Mesendoderm (in vitro differentiated cells): ENCODE measurements at regions not wholly inside any gene's neighbourhood (a gene's known extent, or its start where the extent isn't known, plus 50 kb on each side); places are given as distances from the start of the nearest gene placed in this dataset.

Source experiments
- DNase-seq: peaks from one replicate; pipeline ENCODE4 v3.0.0; 2013
- H2AK5ac ChIP-seq: 2 replicates; pipeline ENCODE4 v1.6.1; 2013; ENCODE audit warnings: low read length, inconsistent platforms
- H2BK120ac ChIP-seq: 2 replicates; pipeline ENCODE4 v1.6.1; 2013; ENCODE audit warnings: low read depth, mild to moderate bottlenecking, low read length, moderate library complexity, mixed read lengths
- H2BK15ac ChIP-seq: replicated peaks from 2 replicates; pipeline ENCODE4 v1.6.1; 2013; ENCODE audit warnings: low read depth, mild to moderate bottlenecking, moderate library complexity
- H2BK5ac ChIP-seq: 2 replicates; pipeline ENCODE4 v1.6.1; 2013; ENCODE audit warnings: low read length, inconsistent platforms
- H3K18ac ChIP-seq: 2 replicates; pipeline ENCODE4 v1.6.1; 2013; ENCODE audit warnings: mild to moderate bottlenecking, low read length, mixed read lengths
- H3K23ac ChIP-seq: one replicate; pipeline ENCODE4 v1.6.1; 2013; ENCODE audit warnings: low read length
- H3K27ac ChIP-seq: 2 replicates; pipeline ENCODE4 v1.5.1; 2013; ENCODE audit warnings: low read depth, mild to moderate bottlenecking, inconsistent platforms, low read length, moderate library complexity
- H3K27me3 ChIP-seq: 2 replicates; pipeline ENCODE4 v1.6.1; 2013; ENCODE audit warnings: low read length, control low read depth, mild to moderate bottlenecking, inconsistent platforms; ENCODE audit not compliant: insufficient read depth, poor library complexity
- H3K36me3 ChIP-seq: 2 replicates; pipeline ENCODE4 v1.6.1; 2013; ENCODE audit warnings: low read length, inconsistent platforms; ENCODE audit not compliant: control insufficient read depth, insufficient read depth
- H3K4ac ChIP-seq: one replicate; pipeline ENCODE4 v1.6.1; 2013; ENCODE audit warnings: low read depth, mild to moderate bottlenecking, low read length, moderate library complexity
- H3K4me1 ChIP-seq: 2 replicates; pipeline ENCODE4 v1.6.1; 2013; ENCODE audit warnings: low read depth, low read length, inconsistent platforms; ENCODE audit not compliant: control insufficient read depth
- H3K4me2 ChIP-seq: 2 replicates; pipeline ENCODE4 v1.6.1; 2013; ENCODE audit warnings: low read length
- H3K4me3 ChIP-seq: 2 replicates; pipeline ENCODE4 v1.5.1; 2013; ENCODE audit warnings: mild to moderate bottlenecking, low read length
- H3K56ac ChIP-seq: one replicate; pipeline ENCODE4 v1.6.1; 2013; ENCODE audit warnings: low read length
- H3K79me1 ChIP-seq: 2 replicates; pipeline ENCODE4 v1.6.1; 2013; ENCODE audit warnings: low read length, inconsistent platforms
- H3K79me2 ChIP-seq: 2 replicates; pipeline ENCODE4 v1.6.1; 2013; ENCODE audit warnings: mild to moderate bottlenecking, low read length; ENCODE audit not compliant: control insufficient read depth, insufficient read depth
- H3K9ac ChIP-seq: 2 replicates; pipeline ENCODE4 v1.6.1; 2013; ENCODE audit warnings: low read length, inconsistent platforms
- H4K5ac ChIP-seq: one replicate; pipeline ENCODE4 v1.6.1; 2013; ENCODE audit warnings: low read length
- H4K8ac ChIP-seq: one replicate; pipeline ENCODE4 v1.6.1; 2013; ENCODE audit warnings: low read depth, mild to moderate bottlenecking, control low read depth, low read length, moderate library complexity
- WGBS: extraction: QIAGEN DNeasy Blood & Tissue Kit; methylation state at CpG from one replicate; pipeline ENCODE4 v1.1.7; 2013; ENCODE audit warnings: low lambda C conversion rate, missing lambda C conversion rate; ENCODE audit not compliant: insufficient coverage; ENCODE audit errors: extremely low coverage; 5-methylcytosine and 5-hydroxymethylcytosine counted together

DNA sequence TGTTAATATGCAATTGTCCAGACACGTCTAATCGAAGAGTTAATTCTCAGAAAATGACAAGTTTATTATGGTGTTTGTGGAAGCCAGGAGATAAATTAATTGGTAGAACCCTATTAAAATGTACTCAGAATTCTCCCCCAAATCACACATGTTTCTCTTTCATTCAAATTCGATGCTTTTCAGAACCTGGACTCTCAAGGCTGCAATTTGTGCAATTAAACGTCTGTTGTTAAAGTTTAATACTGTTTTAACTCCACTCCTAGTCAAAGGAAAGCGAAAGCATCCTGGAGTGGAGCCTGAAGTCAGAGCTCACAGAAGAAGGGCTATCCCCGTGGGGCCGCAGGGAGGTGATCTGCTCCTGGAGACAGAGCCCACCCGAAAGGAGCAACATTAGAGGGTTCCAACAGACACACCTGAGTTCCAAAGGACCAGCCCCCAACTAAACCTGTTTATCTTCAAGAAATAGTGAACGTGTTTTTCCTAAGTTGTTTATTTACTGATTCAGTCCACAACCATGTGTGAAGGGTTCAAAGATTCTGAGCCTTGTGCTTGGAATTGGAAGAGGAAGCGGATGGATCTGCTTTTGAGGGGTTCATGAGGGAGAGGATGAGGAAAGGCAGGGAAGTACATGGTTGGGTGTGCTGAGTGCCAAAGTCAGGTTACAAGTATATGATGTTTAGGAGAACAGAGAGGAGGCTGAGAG, 68.0 kb upstream of the AKT3 start:
- peaks cover 2% of the 10 kb centered on the region for H3K4me1 ChIP-seq
- no peak overlapping the region for H4K5ac ChIP-seq
- no peak overlapping the region for H2BK15ac ChIP-seq
- H3K9ac ChIP-seq: no peak overlapping the region
- no peak overlapping the region for H4K8ac ChIP-seq
- H3K4ac ChIP-seq: no peak overlapping the region
- peak overlapping the region; percentile 55 for H3K4me2 ChIP-seq
- no peaks in the 10 kb centered on the region for H3K79me2 ChIP-seq
- no peak overlapping the region for H3K18ac ChIP-seq
- H3K79me1 ChIP-seq: no peaks in the 10 kb centered on the region
- H3K27ac ChIP-seq: no peak overlapping the region
- H2BK120ac ChIP-seq: no peak overlapping the region
- peak; percentile 21 for DNase-seq
- peak overlapping the region; percentile 3 for H3K23ac ChIP-seq
- no peak overlapping the region for H2BK5ac ChIP-seq
- H3K27me3 ChIP-seq: peaks cover 6% of the 10 kb centered on the region
- no peak overlapping the region for H3K4me3 ChIP-seq
- H3K36me3 ChIP-seq: no peaks in the 10 kb centered on the region
- no CpG with 5 or more reads among the region's 10 CpGs for WGBS
- no peak overlapping the region for H2AK5ac ChIP-seq
- peak overlapping the region; percentile 61 for H3K56ac ChIP-seq

DNA sequence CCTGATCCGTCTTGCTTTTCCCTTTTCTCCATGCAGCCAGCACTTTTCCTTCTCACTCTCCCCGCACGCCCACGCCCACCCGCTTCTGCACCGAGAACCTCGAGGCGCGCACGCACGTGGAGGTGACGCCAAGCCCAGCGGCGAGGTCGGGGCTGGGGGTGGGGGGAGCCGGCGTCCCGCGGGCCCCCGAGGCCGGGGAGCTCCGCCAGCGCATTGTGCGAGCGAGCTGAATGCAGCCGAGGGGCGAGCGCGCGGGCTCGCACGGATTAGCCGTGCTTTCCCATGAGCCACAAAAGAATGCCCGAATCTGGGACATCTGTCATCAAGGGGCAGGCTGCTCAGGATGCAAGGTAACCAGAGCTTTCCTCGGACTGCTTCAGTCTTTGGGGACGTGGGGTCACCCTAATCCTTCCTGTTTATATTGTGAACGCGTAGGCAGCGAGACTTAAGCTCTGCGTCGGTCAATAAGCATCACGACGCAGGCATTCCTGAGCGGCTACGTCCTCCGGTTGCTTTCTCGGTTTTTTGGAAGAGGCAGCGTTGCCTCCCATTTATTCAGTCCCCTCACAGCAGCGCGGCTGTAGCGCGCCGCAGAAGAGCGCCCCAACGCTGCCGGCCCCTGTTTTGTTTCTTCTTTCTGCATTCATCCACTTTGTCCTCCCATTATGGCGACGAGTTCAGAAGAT, 67.3 kb upstream of the AKT3 start:
- peak overlapping the region; percentile 15 for H3K4me3 ChIP-seq
- no peaks in the 10 kb centered on the region for H3K79me2 ChIP-seq
- H3K36me3 ChIP-seq: no peaks in the 10 kb centered on the region
- peak overlapping the region; percentile 55 for H3K4me2 ChIP-seq
- H3K4me1 ChIP-seq: peaks cover 2% of the 10 kb centered on the region
- H3K18ac ChIP-seq: no peak overlapping the region
- H2BK120ac ChIP-seq: no peak overlapping the region
- DNase-seq: peak; percentile 93
- no peak overlapping the region for H3K27ac ChIP-seq
- peak overlapping the region; percentile 61 for H3K56ac ChIP-seq
- H2AK5ac ChIP-seq: no peak overlapping the region
- H4K8ac ChIP-seq: no peak overlapping the region
- H3K23ac ChIP-seq: peak overlapping the region; percentile 3
- H4K5ac ChIP-seq: no peak overlapping the region
- peaks cover 6% of the 10 kb centered on the region for H3K27me3 ChIP-seq
- no CpG with 5 or more reads among the region's 58 CpGs for WGBS
- H3K9ac ChIP-seq: peak overlapping the region; percentile 42
- no peak overlapping the region for H2BK5ac ChIP-seq
- H3K79me1 ChIP-seq: no peaks in the 10 kb centered on the region
- no peak overlapping the region for H3K4ac ChIP-seq
- no peak overlapping the region for H2BK15ac ChIP-seq

DNA sequence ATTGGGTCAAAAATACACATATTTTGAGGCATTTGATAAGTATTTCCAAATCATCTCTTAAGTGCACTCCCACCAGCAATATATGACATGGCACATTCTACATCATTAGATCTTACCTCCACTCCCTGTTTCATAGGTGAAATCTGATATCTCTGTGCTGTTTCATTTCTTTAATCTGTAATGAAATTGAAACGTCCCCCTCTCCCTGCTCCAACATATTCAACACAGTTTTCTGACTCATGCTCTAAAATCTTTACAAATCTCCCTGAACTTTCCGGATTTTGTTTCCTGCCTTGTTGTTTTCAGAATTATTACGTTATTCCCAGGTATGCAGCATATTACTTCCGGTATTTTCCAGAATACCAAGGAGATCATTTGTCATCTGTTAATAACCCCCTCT, 66.1 kb upstream of the AKT3 start:
- Histone ChIP-seq H3K4me2 (no peak overlapping the region), H2BK5ac (no peak overlapping the region), H4K5ac (no peak overlapping the region), H3K27ac (no peak overlapping the region), H3K9ac (no peak overlapping the region), H3K4me1 (peaks cover 2% of the 10 kb centered on the region), H3K27me3 (peaks cover 6% of the 10 kb centered on the region), H3K36me3 (no peaks in the 10 kb centered on the region), H2BK15ac (no peak overlapping the region), H3K18ac (no peak overlapping the region), H3K79me2 (no peaks in the 10 kb centered on the region), H3K79me1 (no peaks in the 10 kb centered on the region), H3K23ac (peak overlapping the region; percentile 29), H2AK5ac (no peak overlapping the region), H3K4me3 (no peak overlapping the region), H3K56ac (no peak overlapping the region), H3K4ac (no peak overlapping the region), H4K8ac (no peak overlapping the region), H2BK120ac (no peak overlapping the region)
- DNase-seq: no peak
- WGBS: no CpG with 5 or more reads among the region's 4 CpGs

DNA sequence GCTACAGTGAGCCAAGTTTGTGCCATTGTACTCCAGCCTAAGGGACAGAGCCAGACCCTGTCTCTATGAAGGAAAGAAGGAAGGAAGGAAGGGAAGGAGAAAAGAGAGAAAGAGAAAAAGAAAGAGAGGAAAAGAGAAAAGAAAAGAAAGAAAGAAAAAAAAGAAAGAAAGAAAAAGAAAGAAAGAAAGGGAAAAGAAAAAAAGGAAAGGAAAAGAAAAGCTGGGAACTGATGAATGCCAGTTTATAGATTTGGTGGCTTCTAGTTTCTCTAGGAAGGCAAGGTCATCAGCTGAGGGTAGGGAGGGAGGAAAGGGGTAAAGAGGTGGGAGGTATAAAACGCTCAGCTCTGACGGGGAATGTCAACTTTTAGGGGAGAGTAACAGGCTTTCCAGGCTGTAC, 62.3 kb upstream of the AKT3 start:
- Histone ChIP-seq H2AK5ac (no peak overlapping the region), H3K4ac (no peak overlapping the region), H3K4me3 (no peak overlapping the region), H4K5ac (no peak overlapping the region), H3K23ac (no peak overlapping the region), H3K4me1 (peaks cover 2% of the 10 kb centered on the region), H4K8ac (no peak overlapping the region), H3K27ac (no peak overlapping the region), H3K79me1 (no peaks in the 10 kb centered on the region), H2BK15ac (no peak overlapping the region), H3K79me2 (no peaks in the 10 kb centered on the region), H3K56ac (no peak overlapping the region), H2BK120ac (no peak overlapping the region), H3K36me3 (no peaks in the 10 kb centered on the region), H3K18ac (no peak overlapping the region), H3K4me2 (no peak overlapping the region), H3K27me3 (peaks cover 2% of the 10 kb centered on the region), H2BK5ac (no peak overlapping the region), H3K9ac (no peak overlapping the region)
- no peak for DNase-seq
- WGBS: no CpG with 5 or more reads among the region's 2 CpGs

DNA sequence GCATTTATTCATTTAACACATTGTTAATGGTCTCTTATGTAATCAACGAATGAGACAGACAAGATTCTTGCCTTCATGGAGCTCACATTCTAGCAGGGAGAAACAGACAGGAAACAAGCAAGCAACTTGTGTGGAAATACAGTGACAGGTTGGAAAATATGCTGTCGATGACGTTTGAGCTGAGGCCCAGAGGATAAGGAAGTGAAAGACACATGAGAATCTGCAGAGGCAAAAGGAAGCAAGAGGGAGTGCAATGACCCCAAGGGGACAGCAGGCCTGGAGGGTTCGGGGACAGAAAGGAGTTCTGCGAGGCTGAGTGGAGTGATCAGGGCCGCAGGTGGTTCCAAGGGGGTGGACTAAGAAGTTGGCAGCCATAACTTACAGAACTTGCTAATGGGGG, 60.6 kb upstream of the AKT3 start:
- Histone ChIP-seq H3K79me1 (no peaks in the 10 kb centered on the region), H3K4ac (no peak overlapping the region), H3K4me1 (no peaks in the 10 kb centered on the region), H2BK5ac (no peak overlapping the region), H3K4me2 (no peak overlapping the region), H3K27ac (no peak overlapping the region), H3K18ac (no peak overlapping the region), H2BK15ac (no peak overlapping the region), H3K36me3 (no peaks in the 10 kb centered on the region), H3K27me3 (no peaks in the 10 kb centered on the region), H3K23ac (no peak overlapping the region), H4K5ac (no peak overlapping the region), H4K8ac (no peak overlapping the region), H3K56ac (no peak overlapping the region), H3K79me2 (no peaks in the 10 kb centered on the region), H3K9ac (no peak overlapping the region), H2BK120ac (no peak overlapping the region), H3K4me3 (no peak overlapping the region), H2AK5ac (no peak overlapping the region)
- DNase-seq: no peak
- WGBS: no CpG with 5 or more reads among the region's 6 CpGs
